ENCODE measurements at regions not wholly inside any gene's neighbourhood (a gene's known extent, or its start where the extent isn't known, plus 50 kb on each side); places are given as distances from the start of the nearest gene placed in this dataset.
A peak's percentile ranks its signal among the peaks of the same experiment; 100 is the strongest.
"Not testable (repeated sequence)": the region's sequence is repeated elsewhere in the genome, so short reads cannot be mapped to it uniquely, and the experiment has no call there.

GRCh38 chr15:79154483-79155135 lies 64.0 kb upstream of the RASGRF1 start:
- Histone ChIP-seq H3K27me3 (ENCODE audit: control insufficient read depth, insufficient read depth, low read length) (no peaks in the 10 kb centered on the region), H3K9ac (ENCODE audit: insufficient read depth, low read length) (no peak overlapping the region), H3K79me2 (ENCODE audit: control insufficient read depth, insufficient read depth, low read length) (no peaks in the 10 kb centered on the region), H4K20me1 (ENCODE audit: control insufficient read depth, extremely low read depth, insufficient read depth, low read length) (no peaks in the 10 kb centered on the region), H3K27ac (ENCODE audit: insufficient read depth, low read length) (no peak overlapping the region), H3K4me1 (ENCODE audit: control insufficient read depth, extremely low read depth, insufficient read depth, low read length) (no peaks in the 10 kb centered on the region), H2AFZ (ENCODE audit: low read length) (no peak overlapping the region), H3K9me3 (ENCODE audit: control insufficient read depth, insufficient read depth, low read depth, low read length) (no peaks in the 10 kb centered on the region), H3K4me3 (replicated peaks in 1 of 4; ENCODE audit: control extremely low read depth in 1 of 4, insufficient read depth in 1 of 4, low read depth in 3 of 4, low read length in 4 of 4) (no peak overlapping the region), H3K4me2 (ENCODE audit: extremely low read depth, insufficient read depth, low read length) (no peak overlapping the region), H3K36me3 (ENCODE audit: control insufficient read depth, insufficient read depth, low read length) (no peaks in the 10 kb centered on the region)
- no peak for DNase-seq (ENCODE audit: low read depth in 2 of 2)
- TF ChIP-seq EZH2 (IDR thresholded peaks at IDR 0.05; ENCODE audit: low read length, missing control alignments) (no peak), CTCF (conservative IDR thresholded peaks at IDR 0.05 in 1 of 2, IDR thresholded peaks at IDR 0.05 in 1 of 2; ENCODE audit: low read depth in 1 of 2, low read length in 2 of 2) (no peak)

- H4K20me1 ChIP-seq (ENCODE audit: control insufficient read depth, extremely low read depth, insufficient read depth, low read length); H3K27me3 ChIP-seq (ENCODE audit: control insufficient read depth, insufficient read depth, low read length); H2AFZ ChIP-seq (ENCODE audit: low read length); H3K9me3 ChIP-seq (ENCODE audit: control insufficient read depth, insufficient read depth, low read depth, low read length); H3K4me2 ChIP-seq (ENCODE audit: extremely low read depth, insufficient read depth, low read length); H3K4me1 ChIP-seq (ENCODE audit: control insufficient read depth, extremely low read depth, insufficient read depth, low read length); H3K4me3 ChIP-seq (replicated peaks in 1 of 4; ENCODE audit: control extremely low read depth in 1 of 4, insufficient read depth in 1 of 4, low read depth in 3 of 4, low read length in 4 of 4); H3K36me3 ChIP-seq (ENCODE audit: control insufficient read depth, insufficient read depth, low read length); H3K9ac ChIP-seq (ENCODE audit: insufficient read depth, low read length); DNase-seq (ENCODE audit: low read depth in 2 of 2); H3K79me2 ChIP-seq (ENCODE audit: control insufficient read depth, insufficient read depth, low read length); H3K27ac ChIP-seq (ENCODE audit: insufficient read depth, low read length): not testable (repeated sequence)
These were observed 53.7 kb upstream of the RASGRF1 start for GRCh38 chr15:79144290-79144689.

- Histone ChIP-seq H3K4me1 (ENCODE audit: control insufficient read depth, extremely low read depth, insufficient read depth, low read length) (no peaks in the 10 kb centered on the region), H3K9ac (ENCODE audit: insufficient read depth, low read length) (no peak overlapping the region), H3K4me2 (ENCODE audit: extremely low read depth, insufficient read depth, low read length) (no peak overlapping the region), H3K27me3 (ENCODE audit: control insufficient read depth, insufficient read depth, low read length) (no peaks in the 10 kb centered on the region), H2AFZ (ENCODE audit: low read length) (no peak overlapping the region), H3K4me3 (replicated peaks in 1 of 4; ENCODE audit: control extremely low read depth in 1 of 4, insufficient read depth in 1 of 4, low read depth in 3 of 4, low read length in 4 of 4) (no peak overlapping the region), H3K36me3 (ENCODE audit: control insufficient read depth, insufficient read depth, low read length) (no peaks in the 10 kb centered on the region), H4K20me1 (ENCODE audit: control insufficient read depth, extremely low read depth, insufficient read depth, low read length) (no peaks in the 10 kb centered on the region), H3K27ac (ENCODE audit: insufficient read depth, low read length) (no peak overlapping the region), H3K79me2 (ENCODE audit: control insufficient read depth, insufficient read depth, low read length) (no peaks in the 10 kb centered on the region), H3K9me3 (ENCODE audit: control insufficient read depth, insufficient read depth, low read depth, low read length) (no peaks in the 10 kb centered on the region)
- TF ChIP-seq CTCF (conservative IDR thresholded peaks at IDR 0.05 in 1 of 2, IDR thresholded peaks at IDR 0.05 in 1 of 2; ENCODE audit: low read depth in 1 of 2, low read length in 2 of 2) (no peak), EZH2 (IDR thresholded peaks at IDR 0.05; ENCODE audit: low read length, missing control alignments) (no peak)
- DNase-seq (ENCODE audit: low read depth in 2 of 2), result peak in 1 of 2 donors; percentile 3
These were observed 50.4 kb upstream of the RASGRF1 start for GRCh38 chr15:79140846-79141570.
